Caco-2 (cell line): ENCODE measurements at regions not wholly inside any gene's neighbourhood (a gene's known extent, or its start where the extent isn't known, plus 50 kb on each side); places are given as distances from the start of the nearest gene placed in this dataset.

ENCODE experiments used
- BruUV-seq: library from RNA; stranded (reverse); fragments of 400-500 nt; replicated peaks from 2 replicates; lab custom pipeline; 2021; lab: Mats Ljungman, UMichigan
- CTCF ChIA-PET: fragments of 300-600 bp; sonication (Branson Sonifier 250); formaldehyde crosslinking; loops from one replicate; lab custom pipeline; 2022; ENCODE audit warnings: antibody characterized with exemption; lab: Charles Lee
- POLR2A ChIA-PET: fragments of 300-600 bp; sonication (Branson Sonifier 250); formaldehyde crosslinking; loops from one replicate; lab custom pipeline; 2022; ENCODE audit warnings: antibody characterized with exemption; lab: Charles Lee
- DNase-seq, 2 experiments: peaks; one replicate each; pipeline versions ENCODE4 v3.0.0 to v3.0.0-alpha.2; 2020 to 2022
- H3K27me3 ChIP-seq: replicated peaks from 2 replicates; pipeline ENCODE4 v1.6.0; 2011; ENCODE audit warnings: low read length; ENCODE audit not compliant: control insufficient read depth, insufficient read depth
- H3K36me3 ChIP-seq: 2 replicates; pipeline ENCODE4 v1.5.1; 2011; ENCODE audit warnings: low read length; ENCODE audit not compliant: control insufficient read depth, insufficient read depth
- H3K4me1 ChIP-seq: fragments of 250-450 bp; sonication (Bioruptor Pico); 2 replicates; pipeline ENCODE4 v1.5.1; 2020; ENCODE audit warnings: mild to moderate bottlenecking
- H3K4me3 ChIP-seq: 2 replicates; pipeline ENCODE4 v1.5.1; 2011; ENCODE audit warnings: low read depth, mild to moderate bottlenecking, control low read depth, low read length
- H3K9me3 ChIP-seq: fragments of 250-450 bp; sonication (Bioruptor Pico); 2 replicates; pipeline ENCODE4 v1.5.1; 2020; ENCODE audit warnings: mild to moderate bottlenecking, moderate library complexity
- H3K27ac Mint-ChIP-seq: one replicate; pipeline ENCODE4 v1.8.0; 2022; ENCODE audit warnings: mixed read lengths; ENCODE audit not compliant: unreplicated experiment
- H3K27me3 Mint-ChIP-seq: one replicate; pipeline ENCODE4 v1.8.0; 2022; ENCODE audit warnings: mixed read lengths; ENCODE audit not compliant: insufficient read depth, unreplicated experiment
- H3K36me3 Mint-ChIP-seq: one replicate; pipeline ENCODE4 v1.8.0; 2022; ENCODE audit warnings: mild to moderate bottlenecking, mixed read lengths; ENCODE audit not compliant: insufficient read depth, unreplicated experiment
- H3K4me1 Mint-ChIP-seq: one replicate; pipeline ENCODE4 v1.8.0; 2022; ENCODE audit warnings: low read depth, mixed read lengths; ENCODE audit not compliant: unreplicated experiment
- H3K4me3 Mint-ChIP-seq: one replicate; pipeline ENCODE4 v1.8.0; 2022; ENCODE audit warnings: mild to moderate bottlenecking, moderate library complexity, mixed read lengths; ENCODE audit not compliant: unreplicated experiment
- H3K9me3 Mint-ChIP-seq: one replicate; pipeline ENCODE4 v1.8.0; 2022; ENCODE audit warnings: mixed read lengths; ENCODE audit not compliant: unreplicated experiment
- CTCF ChIP-seq, 2 experiments: fragments of 200-600 bp in 1 of 2; IDR thresholded peaks; 1 replicate in 1 of 2; 2 replicates in 1 of 2; pipeline versions ENCODE4 v1.5.1 to v1.8.0; 2011 to 2022; ENCODE audit warnings: antibody characterized with exemption in 1 of 2, control low read depth in 1 of 2, inconsistent platforms in 1 of 2, low read depth in 1 of 2, low read length in 1 of 2, mild to moderate bottlenecking in 1 of 2, moderate library complexity in 1 of 2; ENCODE audit not compliant: insufficient read depth in 1 of 2, severe bottlenecking in 1 of 2, unreplicated experiment in 1 of 2
- intact Hi-C: fragments of 100-400 bp; cut with micrococcal nuclease; formaldehyde crosslinking; loops from one replicate; pipeline ENCODE4 v1.10.0; 2022; ENCODE audit not compliant: unreplicated experiment

- BruUV-seq, result no TSS peak
- no peaks in the 10 kb centered on the region for H3K9me3 ChIP-seq
- Mint-ChIP-seq H3K27ac (no peak overlapping the region), H3K36me3 (no peaks in the 10 kb centered on the region), H3K27me3 (no peaks in the 10 kb centered on the region), H3K4me1 (peaks cover 9% of the 10 kb centered on the region), H3K4me3 (no peak overlapping the region), H3K9me3 (peaks cover 6% of the 10 kb centered on the region)
- POLR2A ChIA-PET, result no interaction called here
- no peaks in the 10 kb centered on the region for H3K27me3 ChIP-seq
- DNase-seq, result no peak
- intact Hi-C loops, result no loop called here
- no peak for TF ChIP-seq CTCF (IDR thresholded peaks at IDR 0.05; ENCODE audit: insufficient read depth in 1 of 2, low read depth in 1 of 2, low read length in 1 of 2, severe bottlenecking in 1 of 2, unreplicated experiment in 1 of 2)
- no peaks in the 10 kb centered on the region for H3K36me3 ChIP-seq
- H3K4me3 ChIP-seq, result no peak overlapping the region
- CTCF ChIA-PET, result no interaction called here
- H3K4me1 ChIP-seq, result peaks cover 16% of the 10 kb centered on the region
Measured at GRCh38 chr5:152855441-152855840, 450.4 kb upstream of the NMUR2 start.

- Histone ChIP-seq H3K9me3 (no peaks in the 10 kb centered on the region), H3K27me3 (no peaks in the 10 kb centered on the region), H3K4me3 (no peak overlapping the region), H3K36me3 (no peaks in the 10 kb centered on the region), H3K4me1 (peaks cover 16% of the 10 kb centered on the region)
- no peak for TF ChIP-seq CTCF (IDR thresholded peaks at IDR 0.05; ENCODE audit: insufficient read depth in 1 of 2, low read depth in 1 of 2, low read length in 1 of 2, severe bottlenecking in 1 of 2, unreplicated experiment in 1 of 2)
- BruUV-seq, result no TSS peak
- Mint-ChIP-seq H3K36me3 (no peaks in the 10 kb centered on the region), H3K4me3 (no peak overlapping the region), H3K27me3 (no peaks in the 10 kb centered on the region), H3K27ac (no peak overlapping the region), H3K9me3 (no peaks in the 10 kb centered on the region), H3K4me1 (peaks cover 16% of the 10 kb centered on the region)
- no peak for DNase-seq
- POLR2A ChIA-PET, result no interaction called here
- CTCF ChIA-PET, result no interaction called here
- intact Hi-C loops, result no loop called here
Measured at GRCh38 chr5:152861231-152861630, 456.2 kb upstream of the NMUR2 start.

- Mint-ChIP-seq H3K27ac (no peak overlapping the region), H3K27me3 (no peaks in the 10 kb centered on the region), H3K9me3 (no peaks in the 10 kb centered on the region), H3K4me3 (no peak overlapping the region), H3K36me3 (no peaks in the 10 kb centered on the region), H3K4me1 (peaks cover 7% of the 10 kb centered on the region)
- Histone ChIP-seq H3K4me1 (no peaks in the 10 kb centered on the region; the same call in 1 of the 2 replicates), H3K36me3 (no peaks in the 10 kb centered on the region), H3K9me3 (no peaks in the 10 kb centered on the region), H3K27me3 (no peaks in the 10 kb centered on the region), H3K4me3 (no peak overlapping the region)
- no TSS peak for BruUV-seq
- POLR2A ChIA-PET, result no interaction called here
- CTCF ChIA-PET, result no interaction called here
- DNase-seq, result no peak
- intact Hi-C loops, result no loop called here
- no peak for TF ChIP-seq CTCF (IDR thresholded peaks at IDR 0.05; ENCODE audit: insufficient read depth in 1 of 2, low read depth in 1 of 2, low read length in 1 of 2, severe bottlenecking in 1 of 2, unreplicated experiment in 1 of 2)
Measured at GRCh38 chr5:152864447-152864846, 459.4 kb upstream of the NMUR2 start.
